ENCODE measurements at regions not wholly inside any gene's neighbourhood (a gene's known extent, or its start where the extent isn't known, plus 50 kb on each side); places are given as distances from the start of the nearest gene placed in this dataset.

DNA sequence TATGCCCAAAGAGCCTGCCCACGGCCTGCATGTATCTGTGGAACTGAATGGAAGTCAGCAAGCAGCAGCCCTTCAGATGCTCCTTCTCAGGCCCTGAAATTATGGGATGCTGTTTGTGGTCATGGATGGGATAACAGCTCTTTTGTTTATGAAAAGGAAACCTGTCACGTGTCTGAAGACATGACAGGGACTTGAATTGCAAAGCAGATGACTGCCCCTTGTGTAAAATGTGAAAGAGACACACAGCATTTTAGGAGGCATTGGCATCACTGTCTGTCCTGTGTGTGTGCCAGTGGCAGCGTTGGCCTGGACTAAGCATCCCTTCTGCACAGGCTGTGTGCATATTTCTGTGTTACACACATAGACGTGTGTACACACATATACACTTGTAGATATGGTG lies 192.1 kb downstream of the VRK1 start:
- TF ChIP-seq, protein P1, sequence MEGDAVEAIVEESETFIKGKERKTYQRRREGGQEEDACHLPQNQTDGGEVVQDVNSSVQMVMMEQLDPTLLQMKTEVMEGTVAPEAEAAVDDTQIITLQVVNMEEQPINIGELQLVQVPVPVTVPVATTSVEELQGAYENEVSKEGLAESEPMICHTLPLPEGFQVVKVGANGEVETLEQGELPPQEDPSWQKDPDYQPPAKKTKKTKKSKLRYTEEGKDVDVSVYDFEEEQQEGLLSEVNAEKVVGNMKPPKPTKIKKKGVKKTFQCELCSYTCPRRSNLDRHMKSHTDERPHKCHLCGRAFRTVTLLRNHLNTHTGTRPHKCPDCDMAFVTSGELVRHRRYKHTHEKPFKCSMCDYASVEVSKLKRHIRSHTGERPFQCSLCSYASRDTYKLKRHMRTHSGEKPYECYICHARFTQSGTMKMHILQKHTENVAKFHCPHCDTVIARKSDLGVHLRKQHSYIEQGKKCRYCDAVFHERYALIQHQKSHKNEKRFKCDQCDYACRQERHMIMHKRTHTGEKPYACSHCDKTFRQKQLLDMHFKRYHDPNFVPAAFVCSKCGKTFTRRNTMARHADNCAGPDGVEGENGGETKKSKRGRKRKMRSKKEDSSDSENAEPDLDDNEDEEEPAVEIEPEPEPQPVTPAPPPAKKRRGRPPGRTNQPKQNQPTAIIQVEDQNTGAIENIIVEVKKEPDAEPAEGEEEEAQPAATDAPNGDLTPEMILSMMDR (conservative IDR thresholded peaks at IDR 0.05; ENCODE audit: low read depth, low read length), result no peak
- H3K4me3 ChIP-seq (ENCODE audit: low read length), result no peak overlapping the region
- DNase-seq (ENCODE audit: low read depth), result no peak

DNA sequence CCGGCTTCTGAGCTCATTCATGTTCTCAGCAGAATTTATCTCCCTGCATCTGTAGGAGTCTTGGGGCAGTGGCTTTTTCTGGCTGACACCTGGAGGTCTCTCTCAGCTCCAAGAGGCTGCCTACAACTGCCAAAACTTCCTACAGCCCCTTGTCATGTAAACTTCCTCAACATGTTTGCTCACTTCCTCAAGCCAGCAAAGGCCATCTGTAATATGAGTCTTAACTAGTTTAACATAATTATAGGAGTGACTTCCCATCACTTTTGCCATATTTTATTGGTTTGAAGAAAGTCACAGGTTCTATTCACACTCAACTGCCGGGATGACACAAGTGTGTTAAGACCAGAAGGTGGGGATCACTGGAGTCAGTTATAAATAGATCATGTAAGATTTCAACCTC lies 194.0 kb downstream of the VRK1 start:
- no peak for DNase-seq (ENCODE audit: low read depth)
- H3K4me3 ChIP-seq (ENCODE audit: low read length), result no peak overlapping the region
- TF ChIP-seq, protein P1 (conservative IDR thresholded peaks at IDR 0.05; ENCODE audit: low read depth, low read length), result no peak

DNA sequence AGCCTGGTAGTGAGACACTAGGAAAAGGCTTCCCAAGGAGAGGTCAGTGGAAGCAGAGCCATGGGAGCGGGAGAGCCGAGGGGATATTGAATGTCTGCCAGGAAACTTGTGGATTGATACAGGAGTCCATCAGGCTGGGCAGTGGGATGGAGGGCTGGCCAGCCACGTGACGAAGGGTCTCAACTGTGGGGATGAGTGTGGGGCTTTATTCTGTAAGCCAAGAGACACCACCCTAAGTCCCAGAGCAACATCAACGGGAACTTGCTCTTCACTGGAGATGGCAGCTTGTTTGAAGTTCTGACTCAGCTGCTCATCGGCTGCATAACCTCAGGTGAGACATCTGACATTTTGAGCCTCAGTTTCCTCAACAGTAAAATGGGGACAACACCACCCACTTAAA lies 197.8 kb downstream of the VRK1 start:
- no peak overlapping the region for H3K4me3 ChIP-seq (ENCODE audit: low read length)
- DNase-seq (ENCODE audit: low read depth), result no peak
- TF ChIP-seq, protein P1 (conservative IDR thresholded peaks at IDR 0.05; ENCODE audit: low read depth, low read length), result no peak

DNA sequence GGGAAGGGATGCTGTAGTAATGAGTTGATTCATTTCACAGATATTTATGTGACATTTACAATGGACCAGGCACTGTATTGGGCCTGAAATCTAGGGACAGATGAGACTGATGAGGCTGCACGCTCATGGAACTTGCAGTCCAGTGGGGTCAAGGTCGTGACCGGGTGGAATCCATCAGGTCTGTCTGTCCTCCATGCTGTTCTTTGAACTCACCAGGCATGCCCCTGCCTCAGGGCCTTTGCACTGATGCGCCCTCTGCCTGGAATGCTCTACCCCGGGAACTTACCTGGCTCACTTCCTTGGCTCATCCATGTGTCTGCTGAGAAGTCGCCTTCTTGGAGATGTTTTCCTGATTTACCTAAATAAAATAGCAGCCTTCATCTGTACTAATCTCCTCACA lies 200.1 kb downstream of the VRK1 start:
- no peak for DNase-seq (ENCODE audit: low read depth)
- TF ChIP-seq, protein P1 (conservative IDR thresholded peaks at IDR 0.05; ENCODE audit: low read depth, low read length), result no peak
- no peak overlapping the region for H3K4me3 ChIP-seq (ENCODE audit: low read length)

DNA sequence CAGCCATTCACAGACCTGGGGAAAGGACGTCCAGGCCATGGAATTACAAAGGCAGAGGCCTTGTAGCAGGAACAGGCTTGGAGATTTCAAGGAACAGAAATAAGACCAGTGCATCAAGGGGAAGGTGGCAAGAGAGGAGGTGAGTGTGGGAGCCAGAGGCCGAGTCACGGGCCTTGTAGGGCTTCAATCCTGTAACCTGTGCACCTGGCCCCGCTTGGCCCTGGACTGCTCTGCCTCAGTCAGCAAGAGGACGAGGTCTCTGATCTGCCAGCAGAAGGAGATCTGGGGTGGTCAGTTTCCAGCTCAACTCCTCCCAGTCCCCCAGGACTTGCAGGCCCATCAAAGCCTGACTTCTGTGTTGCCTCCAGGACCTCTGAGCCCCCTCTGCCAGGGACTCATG lies 200.8 kb downstream of the VRK1 start:
- DNase-seq (ENCODE audit: low read depth), result no peak
- H3K4me3 ChIP-seq (ENCODE audit: low read length), result no peak overlapping the region
- TF ChIP-seq, protein P1 (conservative IDR thresholded peaks at IDR 0.05; ENCODE audit: low read depth, low read length), result no peak

DNA sequence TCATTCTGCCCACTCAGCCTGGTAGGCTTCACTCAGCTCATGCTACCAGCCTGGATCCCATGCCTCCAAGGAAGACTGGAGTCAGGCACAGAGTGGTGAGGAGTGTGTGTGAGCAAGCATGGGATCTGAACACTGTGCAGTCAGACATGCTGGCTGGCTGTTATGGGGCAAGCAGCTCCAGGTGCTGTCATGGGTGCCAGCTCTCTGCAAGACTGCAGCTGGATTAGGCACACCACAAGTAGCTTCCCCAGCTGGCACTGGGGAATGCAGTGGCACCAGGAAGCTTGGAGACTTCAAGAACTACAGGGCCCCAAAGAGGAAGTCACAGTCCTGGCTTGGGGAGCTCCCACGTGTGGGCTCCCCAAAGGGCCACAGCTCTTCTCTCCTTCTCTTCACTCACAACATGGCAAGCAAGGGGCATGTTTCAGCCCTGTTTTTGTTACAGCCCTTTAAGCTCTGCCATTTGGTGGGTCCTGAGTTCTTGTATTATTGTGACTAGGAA lies 202.5 kb downstream of the VRK1 start:
- TF ChIP-seq, protein P1 (conservative IDR thresholded peaks at IDR 0.05; ENCODE audit: low read depth, low read length), result no peak
- H3K4me3 ChIP-seq (ENCODE audit: low read length), result no peak overlapping the region
- no peak for DNase-seq (ENCODE audit: low read depth)

DNA sequence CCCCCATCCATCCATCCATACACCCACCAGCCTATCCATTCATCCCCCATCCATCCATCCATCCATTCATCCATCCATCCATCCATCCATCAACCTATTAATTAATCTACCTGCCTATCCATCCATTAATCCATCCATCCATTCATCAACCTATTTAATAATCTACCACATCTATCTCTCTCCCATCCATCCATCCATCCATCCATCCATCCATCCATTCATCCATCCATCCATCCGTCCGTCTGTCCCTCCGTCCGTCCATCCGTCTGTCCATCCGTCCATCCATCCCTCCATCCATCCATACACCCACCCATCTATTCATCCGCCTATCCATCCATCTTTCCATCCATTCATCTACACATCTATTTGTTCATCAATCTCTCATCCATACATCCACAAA lies 205.3 kb downstream of the VRK1 start:
- DNase-seq (ENCODE audit: low read depth), result no peak
- TF ChIP-seq, protein P1 (conservative IDR thresholded peaks at IDR 0.05; ENCODE audit: low read depth, low read length), result no peak
- no peak overlapping the region for H3K4me3 ChIP-seq (ENCODE audit: low read length)

All from retinal pigment epithelial cell (primary cell).